ENCODE measurements at regions not wholly inside any gene's neighbourhood (a gene's known extent, or its start where the extent isn't known, plus 50 kb on each side); places are given as distances from the start of the nearest gene placed in this dataset.

- Mint-ChIP-seq H3K4me3 (peak overlapping the region; percentile 64), H3K4me1 (peaks cover 7% of the 10 kb centered on the region), H3K27me3 (ENCODE audit: insufficient read depth) (peaks cover 34% of the 10 kb centered on the region), H3K36me3 (ENCODE audit: low read depth) (no peaks in the 10 kb centered on the region), H3K27ac (no peak overlapping the region), H3K9me3 (no peaks in the 10 kb centered on the region)
- Histone ChIP-seq H3K9ac (ENCODE audit: extremely low read depth, low read length, poor library complexity, severe bottlenecking) (no peak overlapping the region), H3K4me1 (ENCODE audit: control insufficient read depth, insufficient read depth, low read length) (no peaks in the 10 kb centered on the region), H3K9me3 (ENCODE audit: control insufficient read depth, low read length) (no peaks in the 10 kb centered on the region), H3K27ac (ENCODE audit: low read depth, low read length) (no peak overlapping the region), H3K27me3 (ENCODE audit: control insufficient read depth, insufficient read depth, low read length, poor library complexity, severe bottlenecking) (peaks cover 43% of the 10 kb centered on the region), H3K36me3 (ENCODE audit: control insufficient read depth, insufficient read depth, low read length) (no peaks in the 10 kb centered on the region), H3K4me3 (ENCODE audit: low read length) (peak overlapping the region; percentile 81)
- TF ChIP-seq, protein P1, sequence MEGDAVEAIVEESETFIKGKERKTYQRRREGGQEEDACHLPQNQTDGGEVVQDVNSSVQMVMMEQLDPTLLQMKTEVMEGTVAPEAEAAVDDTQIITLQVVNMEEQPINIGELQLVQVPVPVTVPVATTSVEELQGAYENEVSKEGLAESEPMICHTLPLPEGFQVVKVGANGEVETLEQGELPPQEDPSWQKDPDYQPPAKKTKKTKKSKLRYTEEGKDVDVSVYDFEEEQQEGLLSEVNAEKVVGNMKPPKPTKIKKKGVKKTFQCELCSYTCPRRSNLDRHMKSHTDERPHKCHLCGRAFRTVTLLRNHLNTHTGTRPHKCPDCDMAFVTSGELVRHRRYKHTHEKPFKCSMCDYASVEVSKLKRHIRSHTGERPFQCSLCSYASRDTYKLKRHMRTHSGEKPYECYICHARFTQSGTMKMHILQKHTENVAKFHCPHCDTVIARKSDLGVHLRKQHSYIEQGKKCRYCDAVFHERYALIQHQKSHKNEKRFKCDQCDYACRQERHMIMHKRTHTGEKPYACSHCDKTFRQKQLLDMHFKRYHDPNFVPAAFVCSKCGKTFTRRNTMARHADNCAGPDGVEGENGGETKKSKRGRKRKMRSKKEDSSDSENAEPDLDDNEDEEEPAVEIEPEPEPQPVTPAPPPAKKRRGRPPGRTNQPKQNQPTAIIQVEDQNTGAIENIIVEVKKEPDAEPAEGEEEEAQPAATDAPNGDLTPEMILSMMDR (conservative IDR thresholded peaks at IDR 0.05): no peak
- 34 to 94% methylated on average over 3 to 32 of the region's 32 CpGs for WGBS, 2 experiments (ENCODE audit: insufficient coverage in 1 of 2, insufficient read length in 1 of 2)
- DNase-seq: no peak
Observed at GRCh38 chr14:97219431-97220017, 422.3 kb downstream of the VRK1 start.

GRCh38 chr14:97221572-97222285 lies 424.5 kb downstream of the VRK1 start:
- H3K27me3 Mint-ChIP-seq (ENCODE audit: insufficient read depth): peaks cover 34% of the 10 kb centered on the region
- TF ChIP-seq, protein P1 (conservative IDR thresholded peaks at IDR 0.05): no peak
- DNase-seq: no peak
- no peak overlapping the region for H3K4me3 Mint-ChIP-seq
- no peak overlapping the region for H3K27ac Mint-ChIP-seq
- Histone ChIP-seq H3K9ac (ENCODE audit: extremely low read depth, low read length, poor library complexity, severe bottlenecking) (no peak overlapping the region), H3K27me3 (ENCODE audit: control insufficient read depth, insufficient read depth, low read length, poor library complexity, severe bottlenecking) (peaks cover 31% of the 10 kb centered on the region), H3K4me1 (ENCODE audit: control insufficient read depth, insufficient read depth, low read length) (no peaks in the 10 kb centered on the region), H3K4me3 (ENCODE audit: low read length) (no peak overlapping the region), H3K27ac (ENCODE audit: low read depth, low read length) (no peak overlapping the region), H3K9me3 (ENCODE audit: control insufficient read depth, low read length) (no peaks in the 10 kb centered on the region), H3K36me3 (ENCODE audit: control insufficient read depth, insufficient read depth, low read length) (no peaks in the 10 kb centered on the region)
- 92 to 96% methylated on average over 5 to 11 of the region's 11 CpGs for WGBS, 2 experiments (ENCODE audit: insufficient coverage in 1 of 2, insufficient read length in 1 of 2)
- H3K4me1 Mint-ChIP-seq: peaks cover 7% of the 10 kb centered on the region
- H3K9me3 Mint-ChIP-seq: no peaks in the 10 kb centered on the region
- no peaks in the 10 kb centered on the region for H3K36me3 Mint-ChIP-seq (ENCODE audit: low read depth)

- Histone ChIP-seq H3K9ac (ENCODE audit: extremely low read depth, low read length, poor library complexity, severe bottlenecking) (no peak overlapping the region), H3K27me3 (ENCODE audit: control insufficient read depth, insufficient read depth, low read length, poor library complexity, severe bottlenecking) (peaks cover 14% of the 10 kb centered on the region), H3K27ac (ENCODE audit: low read depth, low read length) (no peak overlapping the region), H3K9me3 (ENCODE audit: control insufficient read depth, low read length) (no peaks in the 10 kb centered on the region), H3K4me1 (ENCODE audit: control insufficient read depth, insufficient read depth, low read length) (no peaks in the 10 kb centered on the region), H3K36me3 (ENCODE audit: control insufficient read depth, insufficient read depth, low read length) (no peaks in the 10 kb centered on the region), H3K4me3 (ENCODE audit: low read length) (no peak overlapping the region)
- TF ChIP-seq, protein P1 (conservative IDR thresholded peaks at IDR 0.05): no peak
- H3K4me3 Mint-ChIP-seq: no peak overlapping the region
- no peaks in the 10 kb centered on the region for H3K36me3 Mint-ChIP-seq (ENCODE audit: low read depth)
- DNase-seq: no peak
- H3K27ac Mint-ChIP-seq: no peak overlapping the region
- 69 to 76% methylated on average over 5 to 8 of the region's 8 CpGs for WGBS, 2 experiments (ENCODE audit: insufficient coverage in 1 of 2, insufficient read length in 1 of 2)
- H3K9me3 Mint-ChIP-seq: no peaks in the 10 kb centered on the region
- peaks cover 3% of the 10 kb centered on the region for H3K4me1 Mint-ChIP-seq
- peaks cover 23% of the 10 kb centered on the region for H3K27me3 Mint-ChIP-seq (ENCODE audit: insufficient read depth)
Observed at GRCh38 chr14:97224016-97224415, 426.8 kb downstream of the VRK1 start.

All from endodermal cell (in vitro differentiated cells).